GM12891 (cell line): ENCODE measurements at regions not wholly inside any gene's neighbourhood (a gene's known extent, or its start where the extent isn't known, plus 50 kb on each side); places are given as distances from the start of the nearest gene placed in this dataset.

Experiments
- POLR2A ChIP-seq: IDR thresholded peaks from 2 replicates; pipeline ENCODE4 v1.6.1; 2011; ENCODE audit warnings: low read depth, low read length, control low read depth
- POLR2AphosphoS5 ChIP-seq: IDR thresholded peaks from 2 replicates; pipeline ENCODE4 v1.6.1; 2011; ENCODE audit warnings: low read depth, low read length, control low read depth
- SPI1 ChIP-seq: IDR thresholded peaks from 2 replicates; pipeline ENCODE4 v1.6.1; 2011; ENCODE audit warnings: low read depth, low read length, control low read depth
- TAF1 ChIP-seq: IDR thresholded peaks from 2 replicates; pipeline ENCODE4 v1.6.1; 2011; ENCODE audit warnings: low read depth, low read length, control low read depth

DNA sequence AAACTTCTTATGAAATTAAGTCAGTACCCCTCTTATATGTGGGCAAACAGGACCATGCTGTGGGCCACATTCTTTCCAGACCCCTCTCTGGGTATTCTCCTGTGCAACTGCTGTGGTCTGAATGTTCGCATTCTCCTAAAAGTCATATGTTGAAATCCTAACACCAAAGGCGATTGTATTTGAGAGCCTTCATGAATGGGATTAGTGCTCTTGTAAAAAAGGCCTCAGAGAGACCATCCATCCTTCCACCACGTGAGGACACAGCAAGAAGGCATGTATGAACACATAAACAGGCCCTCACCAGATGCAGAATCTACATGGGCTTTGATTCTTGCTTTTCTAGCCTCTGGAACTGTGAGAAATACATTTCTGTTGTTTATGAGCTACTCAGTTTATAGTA, 68.0 kb upstream of the NAALADL2 start:
- no peak for TF ChIP-seq SPI1
- TF ChIP-seq POLR2A = no peak
- TF ChIP-seq POLR2AphosphoS5 = no peak
- no peak for TF ChIP-seq TAF1
